ENCODE measurements at regions not wholly inside any gene's neighbourhood (a gene's known extent, or its start where the extent isn't known, plus 50 kb on each side); places are given as distances from the start of the nearest gene placed in this dataset.
A peak's percentile ranks its signal among the peaks of the same experiment; 100 is the strongest.

DNA sequence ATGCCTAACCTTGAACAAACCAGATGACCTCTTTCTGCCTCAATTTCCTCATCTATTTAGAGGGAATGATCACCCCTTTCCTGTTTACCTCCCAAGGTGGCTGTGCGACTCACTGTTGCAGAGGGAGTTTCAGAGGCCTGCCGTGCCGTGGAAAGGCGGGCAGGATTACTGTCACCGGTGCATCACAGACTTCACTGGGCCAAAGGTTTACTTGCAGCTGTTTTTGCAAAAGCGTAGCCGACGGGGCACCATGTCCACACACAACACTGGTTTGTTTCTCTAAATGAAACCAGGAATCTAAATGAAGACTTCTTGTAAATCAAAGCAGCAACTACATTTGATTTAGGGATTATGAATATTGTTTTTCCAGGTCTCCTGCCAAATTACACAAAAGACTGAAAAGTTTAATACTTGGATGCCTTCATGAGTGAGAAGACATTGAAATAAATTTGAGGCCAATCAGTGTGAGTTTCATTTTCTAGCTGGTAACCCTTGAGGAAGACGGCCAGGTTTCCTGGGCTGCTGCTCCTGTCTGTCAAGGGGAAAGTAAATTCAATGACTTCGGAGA is 696.1 kb upstream of the TMEM132C start:
- H3K4me2 ChIP-seq (ENCODE audit: insufficient read depth in 1 of 2, low read depth in 2 of 2, low read length in 2 of 2), result no peak overlapping the region
- H4K8ac ChIP-seq (ENCODE audit: extremely low read depth, insufficient read depth, low read length), result peak overlapping the region; percentile 71; the same call in 1 of the 2 replicates
- no peak overlapping the region for H3K23ac ChIP-seq (ENCODE audit: insufficient read length)
- H3K18ac ChIP-seq (ENCODE audit: extremely low read depth, low read length), result no peak overlapping the region
- no peaks in the 10 kb centered on the region for H3K9me3 ChIP-seq (ENCODE audit: insufficient read depth in 2 of 2, low read depth in 1 of 2, low read length in 1 of 2)
- no peak overlapping the region for H2AK5ac ChIP-seq (ENCODE audit: low read depth, low read length)
- no peak overlapping the region for H4K91ac ChIP-seq (replicated peaks; ENCODE audit: insufficient read length, low read length)
- ChIA-PET CTCF (ENCODE audit: partially characterized antibody) (interaction anchor here (0.7 to 2.6 kb wide), 2 partner anchors 11 to 159 kb away, joined by 4 to 19 read pairs; no protein-coding TSS in a partner anchor), POLR2A (ENCODE audit: partially characterized antibody) (no interaction called here)
- no peaks in the 10 kb centered on the region for H3K79me1 ChIP-seq (ENCODE audit: low read depth, low read length)
- no peak overlapping the region for H3K27ac ChIP-seq (ENCODE audit: low read depth, low read length)
- H4K20me1 ChIP-seq (replicated peaks in 1 of 2; ENCODE audit: control insufficient read depth in 1 of 2, insufficient read depth in 2 of 2, low read length in 2 of 2), result no peaks in the 10 kb centered on the region
- H2BK12ac ChIP-seq (ENCODE audit: low read depth, low read length), result no peak overlapping the region
- no peak overlapping the region for H3K4ac ChIP-seq (replicated peaks; ENCODE audit: insufficient read length, low read depth, low read length)
- H3K27me3 ChIP-seq (replicated peaks in 1 of 4; ENCODE audit: control insufficient read depth in 3 of 4, extremely low read depth in 1 of 4, insufficient read depth in 3 of 4, low read length in 3 of 4), result no peaks in the 10 kb centered on the region
- H2BK20ac ChIP-seq (ENCODE audit: low read length), result no peak overlapping the region
- no peak overlapping the region for H3K56ac ChIP-seq (replicated peaks; ENCODE audit: insufficient read length, low read depth, low read length)
- no peak overlapping the region for H2AFZ ChIP-seq (ENCODE audit: low read length)
- no peak overlapping the region for H3K4me3 ChIP-seq (ENCODE audit: extremely low read depth in 1 of 4, insufficient read depth in 2 of 4, low read depth in 3 of 4, low read length in 4 of 4)
- no peaks in the 10 kb centered on the region for H3K36me3 ChIP-seq (ENCODE audit: control insufficient read depth in 2 of 4, insufficient read depth in 4 of 4, low read length in 3 of 4)
- no peak overlapping the region for H2BK120ac ChIP-seq (replicated peaks; ENCODE audit: low read depth, low read length)
- no peaks in the 10 kb centered on the region for H3K4me1 ChIP-seq (replicated peaks in 1 of 4; ENCODE audit: control insufficient read depth in 3 of 4, insufficient read depth in 4 of 4, low read length in 3 of 4)
- H3K9ac ChIP-seq (replicated peaks in 1 of 4; ENCODE audit: extremely low read depth in 1 of 4, low read depth in 3 of 4, low read length in 3 of 4), result no peak overlapping the region
- no peaks in the 10 kb centered on the region for H3K79me2 ChIP-seq (ENCODE audit: control insufficient read depth in 1 of 2, insufficient read depth in 2 of 2, low read length in 2 of 2)
- no peak overlapping the region for H4K5ac ChIP-seq (ENCODE audit: insufficient read length, low read depth, low read length)
- no peak overlapping the region for H2BK15ac ChIP-seq (ENCODE audit: low read length)
- WGBS, 2 experiments (ENCODE audit: extremely low coverage in 1 of 2, insufficient coverage in 1 of 2, insufficient read length in 1 of 2, insufficient replicate concordance in 2 of 2, low coverage in 1 of 2, low lambda C conversion rate in 2 of 2, missing lambda C conversion rate in 1 of 2), result 93% methylated on average over 10 of the region's 10 CpGs; no CpG with 5 or more reads in 1 of the 2 experiments
- H3K23me2 ChIP-seq (ENCODE audit: low read depth, low read length), result no peaks in the 10 kb centered on the region
- no peak for FAIRE-seq
- H2BK5ac ChIP-seq (ENCODE audit: low read depth, low read length), result no peak overlapping the region
- DNase-seq (ENCODE audit: low read depth in 1 of 2, low spot score in 2 of 2), result no peak
- no peak overlapping the region for H3K14ac ChIP-seq (ENCODE audit: insufficient read length)
- no peak for TF ChIP-seq TEAD4 (IDR thresholded peaks at IDR 0.05; ENCODE audit: low read depth, low read length)
- no peak for TF ChIP-seq CBX8 (IDR thresholded peaks at IDR 0.05; ENCODE audit: borderline replicate concordance, low read depth, low read length)
- TF ChIP-seq, protein P1, sequence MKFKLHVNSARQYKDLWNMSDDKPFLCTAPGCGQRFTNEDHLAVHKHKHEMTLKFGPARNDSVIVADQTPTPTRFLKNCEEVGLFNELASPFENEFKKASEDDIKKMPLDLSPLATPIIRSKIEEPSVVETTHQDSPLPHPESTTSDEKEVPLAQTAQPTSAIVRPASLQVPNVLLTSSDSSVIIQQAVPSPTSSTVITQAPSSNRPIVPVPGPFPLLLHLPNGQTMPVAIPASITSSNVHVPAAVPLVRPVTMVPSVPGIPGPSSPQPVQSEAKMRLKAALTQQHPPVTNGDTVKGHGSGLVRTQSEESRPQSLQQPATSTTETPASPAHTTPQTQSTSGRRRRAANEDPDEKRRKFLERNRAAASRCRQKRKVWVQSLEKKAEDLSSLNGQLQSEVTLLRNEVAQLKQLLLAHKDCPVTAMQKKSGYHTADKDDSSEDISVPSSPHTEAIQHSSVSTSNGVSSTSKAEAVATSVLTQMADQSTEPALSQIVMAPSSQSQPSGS (IDR thresholded peaks at IDR 0.05; ENCODE audit: low read length), result no peak
- TF ChIP-seq SIX5 (IDR thresholded peaks at IDR 0.05; ENCODE audit: low read depth, low read length), result no peak
- no peak for TF ChIP-seq CREB1 (IDR thresholded peaks at IDR 0.05)
- no peak for TF ChIP-seq SAP30 (IDR thresholded peaks at IDR 0.05; ENCODE audit: insufficient read depth, insufficient replicate concordance, low read length)
- TF ChIP-seq, protein P2, sequence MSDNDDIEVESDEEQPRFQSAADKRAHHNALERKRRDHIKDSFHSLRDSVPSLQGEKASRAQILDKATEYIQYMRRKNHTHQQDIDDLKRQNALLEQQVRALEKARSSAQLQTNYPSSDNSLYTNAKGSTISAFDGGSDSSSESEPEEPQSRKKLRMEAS (IDR thresholded peaks at IDR 0.05), result no peak
- no peak for TF ChIP-seq BRCA1 (IDR thresholded peaks at IDR 0.05; ENCODE audit: low read depth, low read length)
- no peak for TF ChIP-seq KDM4A (IDR thresholded peaks at IDR 0.05; ENCODE audit: low read depth, low read length, severe bottlenecking)
- no peak for TF ChIP-seq CBX5 (IDR thresholded peaks at IDR 0.05; ENCODE audit: low read depth, low read length)
- TF ChIP-seq, protein P3, sequence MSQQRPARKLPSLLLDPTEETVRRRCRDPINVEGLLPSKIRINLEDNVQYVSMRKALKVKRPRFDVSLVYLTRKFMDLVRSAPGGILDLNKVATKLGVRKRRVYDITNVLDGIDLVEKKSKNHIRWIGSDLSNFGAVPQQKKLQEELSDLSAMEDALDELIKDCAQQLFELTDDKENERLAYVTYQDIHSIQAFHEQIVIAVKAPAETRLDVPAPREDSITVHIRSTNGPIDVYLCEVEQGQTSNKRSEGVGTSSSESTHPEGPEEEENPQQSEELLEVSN (IDR thresholded peaks at IDR 0.05), result no peak
- no peak for TF ChIP-seq POLR2AphosphoS5 (IDR thresholded peaks at IDR 0.05; ENCODE audit: low read depth, low read length)
